H4 (cell line): ENCODE measurements at regions not wholly inside any gene's neighbourhood (a gene's known extent, or its start where the extent isn't known, plus 50 kb on each side); places are given as distances from the start of the nearest gene placed in this dataset.
"Not testable (repeated sequence)": the region's sequence is repeated elsewhere in the genome, so short reads cannot be mapped to it uniquely, and the experiment has no call there.

Source experiments
- DNase-seq: peaks from one replicate; pipeline ENCODE4 v3.0.0-alpha.2; 2015; ENCODE audit warnings: low spot score

- no peak for DNase-seq
These were observed 129.3 kb downstream of the SST start for GRCh38 chr3:187540847-187541246.

DNA sequence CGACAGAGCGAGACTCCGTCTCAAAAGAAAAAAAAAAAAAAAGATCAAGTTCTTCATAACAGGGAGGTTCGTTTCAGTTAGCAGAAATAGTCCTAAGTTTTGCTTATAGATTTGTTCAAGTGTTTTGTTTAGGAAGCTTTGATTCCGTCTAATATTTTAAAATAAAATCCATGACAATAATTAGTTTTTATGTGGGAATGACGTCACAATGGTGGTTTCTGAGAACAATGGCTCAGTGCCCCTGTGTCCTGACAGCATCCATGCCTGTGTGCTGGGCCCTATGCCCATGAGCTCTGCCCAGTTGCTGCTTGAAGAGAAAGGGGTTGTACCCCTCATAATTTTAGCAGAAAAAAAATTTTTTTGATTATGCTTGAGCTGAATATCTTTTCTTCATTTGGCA is 134.0 kb downstream of the SST start:
- no peak for DNase-seq

GRCh38 chr3:187533797-187534196 is 136.4 kb downstream of the SST start:
- no peak for DNase-seq

DNA sequence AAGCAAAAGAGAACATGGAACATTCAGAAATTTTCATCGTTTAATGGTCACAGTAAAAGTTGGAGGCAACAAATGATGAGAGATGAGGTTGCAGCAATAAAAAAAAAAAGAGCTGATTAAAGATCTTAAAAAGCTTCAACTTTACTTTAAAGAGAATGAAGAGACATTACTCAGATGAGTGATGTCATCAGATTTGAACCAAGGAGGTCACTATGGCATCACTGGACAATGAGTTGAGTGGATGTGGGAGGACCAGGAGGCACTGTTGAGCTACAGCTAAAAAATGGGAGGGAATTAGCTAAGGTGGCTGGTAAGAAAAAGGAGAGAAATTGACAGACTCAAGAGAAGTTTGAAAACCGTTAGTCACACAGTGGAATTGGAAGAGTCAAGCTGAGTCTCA is 138.4 kb downstream of the SST start:
- no peak for DNase-seq

- no peak for DNase-seq
These were observed 147.3 kb downstream of the SST start for GRCh38 chr3:187522890-187523289.

DNA sequence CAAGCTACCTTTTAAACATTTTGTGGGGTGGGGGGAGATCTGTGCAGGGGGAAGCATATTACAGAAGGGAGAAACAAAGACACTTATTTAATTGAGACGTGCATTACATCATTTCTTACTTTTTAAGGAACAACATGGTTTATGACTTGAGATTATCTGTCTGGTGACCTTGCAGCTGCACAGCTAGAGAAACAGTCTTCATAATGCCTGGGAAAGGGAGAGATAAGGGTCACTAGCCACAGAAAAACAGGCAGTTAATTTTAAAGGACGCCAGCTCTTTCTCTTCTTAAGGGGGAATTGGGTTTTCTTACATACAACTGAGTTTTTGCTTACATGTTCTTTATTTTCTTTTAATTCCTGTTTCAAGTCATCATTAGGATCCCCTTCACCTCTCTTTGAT is 147.9 kb downstream of the SST start:
- DNase-seq, result no peak

GRCh38 chr3:187521546-187521945 is 148.6 kb downstream of the SST start:
- no peak for DNase-seq

GRCh38 chr3:187520027-187520945 is 149.9 kb downstream of the SST start:
- peak; percentile 14 for DNase-seq

DNA sequence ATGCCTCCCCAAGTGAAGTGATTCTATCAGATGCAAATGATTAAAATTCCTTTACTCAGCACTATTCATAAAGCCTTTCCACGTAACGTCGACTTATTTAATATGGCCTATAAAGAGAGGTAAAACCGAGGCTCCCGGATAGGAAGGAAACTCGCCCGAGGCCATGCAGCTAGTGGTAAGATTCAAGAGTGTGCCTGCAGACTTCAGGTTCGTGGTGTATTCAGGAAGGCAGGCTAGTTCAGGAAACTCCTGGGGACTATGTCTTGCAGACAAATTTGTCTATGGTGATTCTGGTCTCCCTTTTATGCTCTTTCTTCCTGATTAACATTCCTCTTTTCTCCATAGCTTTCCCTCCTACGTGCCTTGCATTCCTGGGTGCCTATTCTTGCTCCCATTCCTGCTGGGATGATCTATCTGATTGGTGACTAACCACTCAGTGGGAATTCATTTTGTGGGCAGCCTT is 150.7 kb downstream of the SST start:
- no peak for DNase-seq

GRCh38 chr3:187518616-187519015 is 150.4 kb downstream of the RTP4 start:
- no peak for DNase-seq

- no peak for DNase-seq
These were observed 150.0 kb downstream of the RTP4 start for GRCh38 chr3:187518207-187518606.

GRCh38 chr3:187516446-187517185 is 148.4 kb downstream of the RTP4 start:
- DNase-seq, result no peak

DNA sequence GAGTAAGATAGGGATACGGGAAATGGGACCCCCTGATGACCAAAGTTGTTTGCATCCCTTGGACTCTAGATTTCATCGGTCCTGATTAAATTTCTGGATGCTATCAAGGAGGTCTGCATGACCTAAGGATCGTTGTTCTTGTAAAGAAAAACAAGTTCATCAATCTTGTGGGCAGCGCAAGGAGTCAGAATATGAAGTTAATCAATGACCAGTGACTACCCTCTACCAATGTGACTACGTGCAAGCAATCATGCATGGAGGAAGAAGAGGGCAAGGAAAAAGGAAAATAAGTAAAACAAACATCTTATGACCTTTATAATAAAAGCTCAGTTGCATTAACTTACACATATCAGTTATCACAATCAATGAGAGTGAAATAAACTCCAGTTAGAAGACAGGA is 139.7 kb downstream of the RTP4 start:
- no peak for DNase-seq

- DNase-seq, result no peak
These were observed 139.1 kb downstream of the RTP4 start for GRCh38 chr3:187507266-187507665.

GRCh38 chr3:187504435-187504834 is 136.2 kb downstream of the RTP4 start:
- DNase-seq, result no peak

- DNase-seq, result no peak
These were observed 130.1 kb downstream of the RTP4 start for GRCh38 chr3:187498211-187498724.

DNA sequence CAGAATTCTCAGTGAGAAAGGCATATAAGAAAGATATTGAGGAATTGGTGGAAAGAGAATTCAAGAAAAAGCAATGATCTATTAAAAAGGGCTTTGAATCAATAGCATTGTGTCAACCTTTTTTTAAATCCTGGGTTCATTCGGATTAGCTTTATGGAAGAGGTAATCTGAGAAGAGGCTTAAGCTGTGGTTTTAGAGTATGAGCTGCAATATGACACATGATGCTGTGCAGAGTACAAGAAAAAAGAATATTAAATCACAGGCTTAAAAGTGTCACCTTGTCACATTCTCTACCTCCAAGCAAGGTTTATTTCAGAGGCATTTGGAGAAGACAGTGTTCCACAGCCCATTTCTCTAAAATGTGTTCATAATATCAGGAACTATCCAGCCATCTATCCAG is 128.9 kb downstream of the RTP4 start:
- DNase-seq, result no peak

DNA sequence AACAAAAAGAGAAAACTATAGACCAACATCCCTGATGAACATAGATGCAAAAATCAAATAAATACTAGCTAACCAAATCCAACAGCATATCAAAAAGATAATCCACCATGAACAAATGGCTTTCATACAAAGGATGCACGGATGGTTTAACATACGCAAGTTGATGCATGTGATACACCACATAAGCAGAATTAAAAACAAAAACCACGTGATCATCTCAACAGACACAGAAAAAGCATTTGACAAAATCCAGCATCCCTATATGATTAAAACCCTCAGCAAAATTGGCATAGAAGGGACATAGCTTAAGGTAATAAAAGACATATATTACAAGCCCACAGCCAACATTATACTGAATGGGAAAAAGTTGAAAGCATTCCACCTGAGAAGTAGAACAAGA is 125.9 kb downstream of the RTP4 start:
- DNase-seq, result not testable (repeated sequence)

DNA sequence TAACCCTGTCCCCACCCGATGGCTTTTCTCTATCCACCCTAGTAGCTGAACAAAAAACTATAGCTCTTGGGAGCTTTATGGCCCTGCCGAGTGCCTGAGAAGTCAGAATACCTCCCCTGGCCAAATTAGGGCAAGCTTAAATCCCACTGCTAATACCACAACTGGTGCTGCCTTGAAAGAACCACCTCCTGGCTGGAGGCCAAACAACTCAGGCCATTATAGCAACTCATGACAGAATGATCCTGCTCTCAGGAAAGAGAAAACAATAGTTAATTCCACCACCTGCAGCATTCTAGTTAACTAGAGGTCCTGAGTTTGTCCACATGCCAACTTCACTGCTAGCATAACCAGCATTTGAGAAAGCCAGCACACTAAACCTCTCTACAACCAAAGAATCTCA is 123.2 kb downstream of the RTP4 start:
- DNase-seq, result no peak

- peak; percentile 33 for DNase-seq
These were observed 122.2 kb downstream of the RTP4 start for GRCh38 chr3:187490366-187490765.

- DNase-seq, result no peak
These were observed 116.5 kb downstream of the RTP4 start for GRCh38 chr3:187484547-187485295.

- DNase-seq, result no peak
These were observed 113.2 kb downstream of the RTP4 start for GRCh38 chr3:187481426-187481825.
